ENCODE measurements at regions not wholly inside any gene's neighbourhood (a gene's known extent, or its start where the extent isn't known, plus 50 kb on each side); places are given as distances from the start of the nearest gene placed in this dataset.
"Not testable (repeated sequence)": the region's sequence is repeated elsewhere in the genome, so short reads cannot be mapped to it uniquely, and the experiment has no call there.

DNA sequence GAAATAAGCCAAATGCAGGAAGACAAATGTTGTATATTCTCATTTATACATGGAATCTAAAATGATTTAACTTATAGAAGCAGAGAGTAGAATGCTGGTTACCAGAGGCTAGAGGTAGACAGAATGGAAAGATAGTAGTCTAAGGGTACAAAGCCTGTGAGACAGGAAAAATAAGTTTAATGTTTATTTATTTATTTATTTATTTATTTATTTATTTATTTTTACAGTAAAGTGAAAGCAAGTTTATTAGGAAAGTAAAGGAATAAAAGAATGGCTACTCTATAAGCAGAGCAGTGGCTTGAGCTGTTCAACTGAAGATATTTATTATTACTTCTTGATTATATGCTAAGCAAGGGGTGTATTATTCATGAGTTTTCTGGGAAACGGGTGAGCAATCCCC is 203.2 kb downstream of the LAS1L start:
- H3K27ac Mint-ChIP-seq, result no peak overlapping the region
- no peaks in the 10 kb centered on the region for H3K36me3 Mint-ChIP-seq
- peaks cover 2% of the 10 kb centered on the region for H3K9me3 Mint-ChIP-seq (ENCODE audit: low read depth)
- H3K4me3 Mint-ChIP-seq, result no peak overlapping the region
- H3K4me1 Mint-ChIP-seq, result no peaks in the 10 kb centered on the region
- DNase-seq, result no peak
- H3K27me3 Mint-ChIP-seq, result no peaks in the 10 kb centered on the region
- CTCF ChIA-PET, result no interaction called here
- ATAC-seq, result no peak

DNA sequence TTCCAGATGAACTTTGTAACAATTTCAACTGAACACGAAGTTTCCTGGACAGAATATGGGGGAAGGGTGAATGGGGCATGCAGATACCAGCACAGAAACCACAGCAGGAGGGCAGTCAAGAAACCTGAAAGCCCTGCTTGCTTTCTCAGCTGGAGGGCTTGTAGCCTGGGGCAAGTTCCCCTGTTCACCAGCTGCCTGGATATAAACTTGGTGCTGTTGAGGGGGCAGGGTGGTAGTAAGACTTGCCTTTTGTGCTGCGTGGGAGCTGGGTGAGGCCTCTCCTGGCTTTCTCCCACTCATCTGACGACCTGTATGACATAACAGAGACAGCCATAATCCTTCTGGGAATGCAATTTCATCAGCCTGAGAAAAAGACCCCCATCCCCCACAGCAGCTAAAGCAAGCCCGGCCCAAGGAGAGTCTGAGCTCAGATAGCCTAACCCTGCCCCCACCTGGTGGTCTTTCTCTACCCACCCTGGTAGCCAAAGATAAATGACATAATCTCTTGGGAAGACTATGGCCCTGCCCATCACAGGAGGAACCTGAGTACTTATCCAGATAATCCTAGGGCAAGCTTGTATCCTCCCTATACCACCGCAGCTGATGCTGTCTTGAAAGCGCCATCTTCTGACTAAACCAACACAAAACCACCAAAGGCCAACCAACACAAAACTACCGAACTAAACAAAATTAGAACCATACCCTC is 234.3 kb downstream of the LAS1L start:
- no peak for ATAC-seq
- no peak for DNase-seq
- H3K36me3 Mint-ChIP-seq, result no peaks in the 10 kb centered on the region
- H3K27me3 Mint-ChIP-seq, result no peaks in the 10 kb centered on the region
- H3K27ac Mint-ChIP-seq, result no peak overlapping the region
- H3K4me1 Mint-ChIP-seq, result no peaks in the 10 kb centered on the region
- no peak overlapping the region for H3K4me3 Mint-ChIP-seq
- CTCF ChIA-PET, result no interaction called here
- H3K9me3 Mint-ChIP-seq (ENCODE audit: low read depth), result peaks cover 2% of the 10 kb centered on the region

DNA sequence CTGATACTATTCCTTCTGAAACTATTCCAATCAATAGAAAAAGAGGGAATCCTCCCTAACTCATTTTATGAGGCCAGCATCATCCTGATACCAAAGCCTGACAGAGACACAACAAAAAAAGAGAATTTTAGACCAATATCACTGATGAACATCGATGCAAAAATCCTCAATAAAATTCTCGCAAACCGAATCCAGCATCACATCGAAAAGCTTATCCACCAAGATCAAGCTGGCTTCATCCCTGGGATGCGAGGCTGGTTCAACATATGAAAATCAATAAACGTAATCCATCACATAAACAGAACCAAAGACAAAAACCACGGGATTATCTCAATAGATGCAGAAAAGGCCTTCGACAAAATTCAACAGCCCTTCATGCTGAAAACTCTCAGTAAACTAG is 251.7 kb downstream of the LAS1L start:
- DNase-seq; H3K4me1 Mint-ChIP-seq; H3K27ac Mint-ChIP-seq; H3K27me3 Mint-ChIP-seq; CTCF ChIA-PET; H3K4me3 Mint-ChIP-seq; H3K9me3 Mint-ChIP-seq (ENCODE audit: low read depth); H3K36me3 Mint-ChIP-seq; ATAC-seq: not testable (repeated sequence)

DNA sequence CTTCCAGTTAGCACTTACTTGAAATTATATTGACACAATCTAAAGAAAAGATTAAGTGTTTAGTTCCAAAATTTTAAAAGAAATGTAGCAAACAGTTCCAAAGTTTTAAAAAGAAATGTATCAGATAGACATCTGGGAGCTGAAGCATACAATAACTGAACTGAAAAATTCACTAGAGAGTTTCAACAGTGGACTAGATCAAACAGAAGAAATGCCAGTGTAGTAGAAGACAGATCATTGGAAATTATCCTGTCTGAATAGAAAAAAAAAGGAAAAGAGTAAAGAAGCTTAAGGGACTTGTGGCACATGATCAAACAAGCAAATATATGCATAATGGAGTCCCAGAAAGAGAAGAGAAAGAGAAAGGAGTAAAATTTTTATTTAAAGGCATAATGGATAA is 261.4 kb downstream of the LAS1L start:
- CTCF ChIA-PET, result no interaction called here
- H3K27me3 Mint-ChIP-seq, result no peaks in the 10 kb centered on the region
- peaks cover 2% of the 10 kb centered on the region for H3K9me3 Mint-ChIP-seq (ENCODE audit: low read depth)
- H3K36me3 Mint-ChIP-seq, result no peaks in the 10 kb centered on the region
- no peak overlapping the region for H3K4me3 Mint-ChIP-seq
- no peak for DNase-seq
- H3K4me1 Mint-ChIP-seq, result no peaks in the 10 kb centered on the region
- ATAC-seq, result no peak
- no peak overlapping the region for H3K27ac Mint-ChIP-seq

DNA sequence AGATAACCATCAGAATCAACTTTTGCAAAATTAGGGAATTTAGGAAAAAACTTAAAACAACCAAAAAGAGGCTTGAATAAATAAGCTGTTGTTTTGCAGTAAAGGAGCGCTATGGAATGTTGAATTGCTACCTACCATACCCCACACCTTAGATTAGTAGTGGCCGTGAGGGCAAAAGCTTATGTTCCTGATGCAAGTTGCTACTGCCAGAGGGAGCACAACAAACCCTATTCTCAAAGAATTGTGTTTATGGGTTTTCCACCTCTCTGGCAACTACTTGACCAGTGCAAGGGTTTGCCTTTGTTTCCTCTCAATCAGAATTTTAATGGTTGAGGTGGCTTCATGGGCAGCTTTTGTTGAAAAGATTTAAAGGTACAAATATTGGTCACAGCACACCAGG is 268.1 kb downstream of the LAS1L start:
- Mint-ChIP-seq H3K36me3 (no peaks in the 10 kb centered on the region), H3K27ac (no peak overlapping the region), H3K9me3 (ENCODE audit: low read depth) (peaks cover 2% of the 10 kb centered on the region), H3K27me3 (no peaks in the 10 kb centered on the region), H3K4me1 (no peaks in the 10 kb centered on the region), H3K4me3 (no peak overlapping the region)
- ATAC-seq (no peak), DNase-seq (no peak)
- CTCF ChIA-PET, result no interaction called here

DNA sequence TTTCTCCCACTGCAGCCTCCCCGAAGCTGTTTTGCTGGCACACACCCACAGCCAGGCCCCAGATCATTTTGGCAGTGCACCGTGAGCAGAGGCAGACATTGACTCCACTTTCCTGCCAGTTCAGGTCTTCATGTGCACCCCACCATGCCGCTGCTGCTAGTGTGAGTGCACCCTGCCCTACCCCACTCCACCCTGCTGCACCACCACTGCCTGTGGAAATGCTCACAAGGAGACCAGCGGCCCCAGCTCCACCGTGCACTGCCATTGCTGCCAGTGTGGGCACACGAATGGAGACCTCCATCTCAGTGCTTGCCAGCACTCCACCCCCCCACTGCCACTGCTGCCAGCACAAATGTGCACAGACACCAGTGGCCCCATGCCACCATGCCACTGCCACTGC is 277.6 kb upstream of the ZC4H2 start:
- DNase-seq (no peak), ATAC-seq (no peak)
- H3K9me3 Mint-ChIP-seq (ENCODE audit: low read depth), result peaks cover 5% of the 10 kb centered on the region
- no peaks in the 10 kb centered on the region for H3K4me1 Mint-ChIP-seq
- no peak overlapping the region for H3K4me3 Mint-ChIP-seq
- no peak overlapping the region for H3K27ac Mint-ChIP-seq
- no peaks in the 10 kb centered on the region for H3K36me3 Mint-ChIP-seq
- CTCF ChIA-PET, result no interaction called here
- H3K27me3 Mint-ChIP-seq, result no peaks in the 10 kb centered on the region

DNA sequence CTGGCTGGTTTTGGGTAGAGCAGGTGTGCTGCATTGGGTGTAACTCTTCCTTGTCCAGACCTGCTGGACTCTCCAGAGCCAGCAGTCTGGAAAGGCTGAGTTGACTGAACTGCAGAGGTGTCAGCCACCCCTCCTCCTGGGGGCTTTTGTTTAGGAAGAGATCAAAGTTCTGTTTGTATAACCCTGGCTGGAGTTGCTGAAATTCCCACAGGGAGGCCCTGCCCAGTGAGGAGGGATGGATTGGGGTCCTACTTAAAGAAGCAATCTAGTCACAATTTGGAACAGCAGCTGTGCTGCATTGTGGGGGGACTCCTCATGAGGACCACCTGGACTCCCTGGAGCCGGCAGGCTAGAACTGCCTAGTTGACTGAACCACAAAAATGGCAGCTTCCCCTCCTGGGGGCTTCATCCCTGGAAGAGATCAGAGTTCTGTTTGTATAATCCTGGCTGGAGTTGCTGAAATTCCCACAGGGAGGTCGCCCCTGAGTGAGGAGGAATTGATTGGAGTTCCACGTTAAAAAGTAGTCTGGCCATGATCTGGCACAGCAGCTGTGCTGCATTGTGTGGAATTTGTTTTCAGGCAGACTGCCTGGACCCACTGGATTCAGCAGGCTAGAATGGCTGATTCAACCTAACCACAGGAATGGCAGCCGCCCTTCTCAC is 264.9 kb upstream of the ZC4H2 start:
- CTCF ChIA-PET, result no interaction called here
- Mint-ChIP-seq H3K4me3 (no peak overlapping the region), H3K27ac (no peak overlapping the region), H3K36me3 (no peaks in the 10 kb centered on the region), H3K4me1 (no peaks in the 10 kb centered on the region), H3K27me3 (no peaks in the 10 kb centered on the region), H3K9me3 (ENCODE audit: low read depth) (peaks cover 7% of the 10 kb centered on the region)
- ATAC-seq (no peak), DNase-seq (no peak)

DNA sequence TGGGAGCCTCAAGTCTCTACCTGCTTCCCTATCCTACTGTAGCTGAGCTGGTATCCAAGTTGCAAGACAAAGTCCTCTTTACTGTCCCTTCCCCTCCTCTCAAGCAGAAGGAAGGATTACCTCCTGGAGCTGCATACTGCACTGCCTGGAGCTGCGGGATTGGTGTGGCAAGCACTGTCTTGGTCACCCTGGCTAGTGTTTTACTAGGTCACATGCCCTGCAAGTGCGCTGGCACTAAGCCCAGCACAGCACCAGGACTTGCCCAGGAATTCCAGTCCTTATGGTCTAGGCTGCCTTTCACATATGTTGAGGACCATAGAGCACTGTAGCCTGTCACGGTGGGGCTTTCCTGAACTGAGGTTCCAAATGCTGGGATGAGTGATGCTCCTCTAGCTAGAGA is 227.3 kb upstream of the ZC4H2 start:
- no peaks in the 10 kb centered on the region for H3K27me3 Mint-ChIP-seq
- no peak overlapping the region for H3K27ac Mint-ChIP-seq
- peaks cover 3% of the 10 kb centered on the region for H3K9me3 Mint-ChIP-seq (ENCODE audit: low read depth)
- CTCF ChIA-PET, result no interaction called here
- no peak for DNase-seq
- H3K4me1 Mint-ChIP-seq, result no peaks in the 10 kb centered on the region
- ATAC-seq, result no peak
- peaks cover 2% of the 10 kb centered on the region for H3K36me3 Mint-ChIP-seq
- H3K4me3 Mint-ChIP-seq, result no peak overlapping the region

DNA sequence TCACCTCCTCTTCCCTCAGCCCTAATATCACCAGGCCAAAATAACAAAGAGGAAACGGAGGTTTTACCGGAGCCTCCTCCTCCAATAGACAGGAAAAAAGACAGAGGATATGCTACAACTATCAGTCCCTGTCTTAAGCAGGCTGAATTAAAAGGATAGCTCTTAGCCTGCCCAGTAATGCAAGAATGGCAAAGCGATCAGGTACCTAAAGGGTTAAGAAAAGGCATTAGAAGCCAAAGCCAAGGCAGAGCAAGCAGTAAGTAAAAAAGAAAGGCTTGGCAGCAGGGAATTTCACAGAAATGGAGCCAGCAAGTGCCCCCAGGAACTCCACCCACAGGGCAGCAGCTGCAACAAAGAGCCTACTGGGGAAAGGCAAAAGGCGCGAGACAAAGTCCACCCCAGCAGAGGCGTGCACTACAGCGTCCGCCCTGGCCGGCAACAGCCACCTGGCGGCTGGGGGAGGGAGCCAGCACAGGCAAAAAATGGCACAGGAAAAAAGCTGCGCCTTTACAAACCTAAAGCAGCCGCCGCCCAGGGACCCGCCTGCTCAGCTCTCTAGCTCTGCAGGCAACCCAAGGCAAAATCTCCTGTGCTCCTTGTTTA is 220.6 kb upstream of the ZC4H2 start:
- DNase-seq (no peak), ATAC-seq (no peak)
- Mint-ChIP-seq H3K27me3 (no peaks in the 10 kb centered on the region), H3K4me1 (no peaks in the 10 kb centered on the region), H3K4me3 (no peak overlapping the region), H3K36me3 (peaks cover 2% of the 10 kb centered on the region), H3K27ac (no peak overlapping the region), H3K9me3 (ENCODE audit: low read depth) (peaks cover 3% of the 10 kb centered on the region)
- CTCF ChIA-PET, result no interaction called here

DNA sequence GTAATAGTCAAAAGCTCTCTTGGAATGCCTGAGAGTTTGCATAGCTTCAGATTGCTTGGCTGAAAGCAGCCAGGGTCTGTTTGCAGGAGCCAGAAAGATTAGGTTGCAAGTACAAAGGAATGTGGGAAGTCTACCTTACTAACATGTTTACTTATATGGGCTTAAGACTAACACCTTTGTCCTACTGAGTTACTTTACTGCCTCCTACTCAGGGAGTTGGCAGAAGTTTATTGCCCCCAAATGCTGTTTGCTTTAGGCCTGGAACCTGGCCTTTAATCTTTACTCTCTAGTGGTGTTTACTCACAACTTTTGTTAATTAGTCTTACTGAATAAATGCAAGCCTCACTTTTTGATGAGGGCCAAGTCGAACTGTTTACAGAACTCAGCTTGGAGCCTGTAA is 219.4 kb upstream of the ZC4H2 start:
- DNase-seq, result no peak
- Mint-ChIP-seq H3K27me3 (no peaks in the 10 kb centered on the region), H3K4me1 (no peaks in the 10 kb centered on the region), H3K36me3 (no peaks in the 10 kb centered on the region), H3K4me3 (no peak overlapping the region), H3K9me3 (ENCODE audit: low read depth) (peaks cover 3% of the 10 kb centered on the region), H3K27ac (no peak overlapping the region)
- CTCF ChIA-PET, result interaction anchor here (0.9 kb wide), 1 partner anchor 393 kb away, joined by 3 read pairs; no protein-coding TSS in a partner anchor
- ATAC-seq, result no peak

DNA sequence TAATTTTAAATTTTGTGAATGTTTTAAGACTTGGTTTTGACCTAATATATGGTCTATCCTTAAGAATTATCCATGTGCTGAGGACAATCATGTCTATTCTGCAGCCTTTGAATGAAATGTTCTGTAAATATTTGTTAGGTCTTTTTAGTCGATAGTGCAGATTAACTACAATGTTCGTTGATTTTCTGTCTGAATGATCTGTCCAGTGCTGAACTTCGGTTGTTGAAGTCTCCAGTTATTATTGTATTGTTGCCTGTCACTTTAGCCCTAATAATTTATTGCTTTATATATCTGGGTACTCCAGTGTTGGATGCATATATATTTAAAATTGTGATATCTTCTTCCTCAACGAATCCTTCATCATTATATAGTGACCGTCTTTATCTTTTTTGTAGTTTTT is 218.3 kb upstream of the ZC4H2 start:
- Mint-ChIP-seq H3K4me1 (no peaks in the 10 kb centered on the region), H3K27me3 (no peaks in the 10 kb centered on the region), H3K27ac (no peak overlapping the region), H3K9me3 (ENCODE audit: low read depth) (peaks cover 3% of the 10 kb centered on the region), H3K36me3 (no peaks in the 10 kb centered on the region), H3K4me3 (no peak overlapping the region)
- ATAC-seq (no peak), DNase-seq (no peak)
- CTCF ChIA-PET, result no interaction called here

DNA sequence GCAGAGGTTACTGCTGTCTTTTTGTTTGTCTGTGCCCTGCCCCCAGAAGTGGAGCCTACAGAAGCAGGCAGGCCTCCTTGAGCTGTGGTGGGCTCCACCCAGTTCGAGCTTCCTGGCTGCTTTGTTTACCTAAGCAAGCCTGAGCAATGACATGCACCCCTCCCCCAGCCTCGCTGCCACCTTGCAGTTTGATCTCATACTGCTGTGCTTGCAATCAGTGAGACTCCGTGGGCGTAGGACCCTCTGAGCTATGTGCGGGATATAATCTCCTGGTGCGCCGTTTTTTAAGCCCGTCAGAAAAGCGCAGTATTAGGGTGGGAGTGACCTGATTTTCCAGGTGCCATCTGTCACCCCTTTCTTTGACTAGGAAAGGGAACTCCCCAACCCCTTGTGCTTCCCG is 187.1 kb upstream of the ZC4H2 start:
- H3K27ac Mint-ChIP-seq; CTCF ChIA-PET; DNase-seq; H3K4me3 Mint-ChIP-seq; H3K27me3 Mint-ChIP-seq; H3K4me1 Mint-ChIP-seq; ATAC-seq; H3K9me3 Mint-ChIP-seq (ENCODE audit: low read depth); H3K36me3 Mint-ChIP-seq: not testable (repeated sequence)

DNA sequence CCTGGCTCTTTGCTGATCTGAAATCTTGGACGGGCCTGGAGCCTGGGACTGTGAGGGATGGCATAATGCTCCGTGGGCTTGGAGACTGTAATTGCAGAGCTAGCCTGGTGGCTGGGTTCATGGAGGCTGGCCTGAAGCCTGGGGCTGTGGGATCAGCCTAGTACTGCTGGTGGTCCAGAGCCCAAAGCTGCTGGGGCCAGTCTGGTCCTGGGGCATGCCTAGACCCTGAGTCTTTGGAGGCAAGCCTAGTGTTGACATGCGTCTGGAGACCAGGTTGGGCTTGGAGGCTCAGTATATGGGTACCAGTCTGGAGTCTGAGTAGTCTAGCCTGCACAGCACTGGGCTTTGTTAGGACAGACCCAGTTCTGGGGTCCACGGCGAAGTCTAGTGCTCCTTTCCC is 172.0 kb upstream of the ZC4H2 start:
- DNase-seq (no peak), ATAC-seq (no peak)
- Mint-ChIP-seq H3K27ac (no peak overlapping the region), H3K36me3 (no peaks in the 10 kb centered on the region), H3K9me3 (ENCODE audit: low read depth) (peaks cover 10% of the 10 kb centered on the region), H3K27me3 (no peaks in the 10 kb centered on the region), H3K4me3 (no peak overlapping the region), H3K4me1 (no peaks in the 10 kb centered on the region)
- CTCF ChIA-PET, result no interaction called here

DNA sequence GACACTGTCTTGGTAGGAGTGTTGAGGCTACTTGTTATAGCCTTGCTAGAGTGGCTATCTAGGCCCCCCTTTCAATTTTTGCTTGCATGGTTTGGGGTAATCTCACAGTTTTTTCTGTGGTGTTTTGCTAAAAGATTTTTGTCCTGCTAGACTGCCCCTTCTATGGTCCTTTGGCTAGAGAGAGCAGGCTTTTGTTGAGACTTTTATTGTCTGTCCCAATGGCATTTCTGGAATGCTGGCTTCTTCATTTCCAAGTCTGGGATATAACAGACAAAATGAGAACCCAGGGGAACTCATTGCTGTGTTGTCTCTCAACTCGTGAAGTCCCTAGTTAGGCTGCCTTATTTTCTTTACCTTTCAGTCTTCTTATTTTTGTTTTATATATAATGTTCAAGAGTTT is 160.2 kb upstream of the ZC4H2 start:
- DNase-seq (no peak), ATAC-seq (no peak)
- H3K9me3 Mint-ChIP-seq (ENCODE audit: low read depth), result peaks cover 4% of the 10 kb centered on the region
- H3K4me1 Mint-ChIP-seq, result no peaks in the 10 kb centered on the region
- H3K27me3 Mint-ChIP-seq, result no peaks in the 10 kb centered on the region
- H3K4me3 Mint-ChIP-seq, result no peak overlapping the region
- CTCF ChIA-PET, result no interaction called here
- H3K27ac Mint-ChIP-seq, result no peak overlapping the region
- peaks cover 2% of the 10 kb centered on the region for H3K36me3 Mint-ChIP-seq

All from activated CD8-positive, alpha-beta memory T cell treated with anti-CD3 and anti-CD28 coated beads, Interleukin-2, amount 10 ng/mL, durations not matched to agents 7 days and 5 days (primary cell).